ENCODE measurements at regions not wholly inside any gene's neighbourhood (a gene's known extent, or its start where the extent isn't known, plus 50 kb on each side); places are given as distances from the start of the nearest gene placed in this dataset.

GRCh38 chr14:99004112-99004511, 267.9 kb downstream of the BCL11B start:
- Histone ChIP-seq H3K27ac (no peak overlapping the region), H3K9ac (ENCODE audit: low read depth in 2 of 2, low read length in 2 of 2) (no peak overlapping the region), H3K36me3 (no peaks in the 10 kb centered on the region), H3K9me3 (no peaks in the 10 kb centered on the region), H3K27me3 (no peaks in the 10 kb centered on the region), H3K4me3 (no peak overlapping the region), H3K4me1 (no peaks in the 10 kb centered on the region)
- intact Hi-C loops (cut with DNase I), result no loop called here
- no peak for DNase-seq
- TF ChIP-seq CTCF (IDR thresholded peaks at IDR 0.05), result no peak

GRCh38 chr14:99006276-99006675, 265.7 kb downstream of the BCL11B start:
- H3K27ac ChIP-seq, result no peak overlapping the region
- no peaks in the 10 kb centered on the region for H3K4me1 ChIP-seq
- no peak overlapping the region for H3K4me3 ChIP-seq
- DNase-seq, result no peak
- no peaks in the 10 kb centered on the region for H3K27me3 ChIP-seq
- H3K9ac ChIP-seq (ENCODE audit: low read depth in 2 of 2, low read length in 2 of 2), result no peak overlapping the region
- no peak for TF ChIP-seq CTCF (IDR thresholded peaks at IDR 0.05)
- H3K9me3 ChIP-seq, result no peaks in the 10 kb centered on the region
- intact Hi-C loops (cut with DNase I), result no loop called here
- H3K36me3 ChIP-seq, result no peaks in the 10 kb centered on the region

- intact Hi-C loops (cut with DNase I), result no loop called here
Measured at GRCh38 chr14:99007795-99008194, 264.2 kb downstream of the BCL11B start.

GRCh38 chr14:99009871-99010270, 262.1 kb downstream of the BCL11B start:
- Histone ChIP-seq H3K27me3 (no peaks in the 10 kb centered on the region), H3K36me3 (no peaks in the 10 kb centered on the region), H3K4me1 (no peaks in the 10 kb centered on the region), H3K27ac (no peak overlapping the region), H3K4me3 (no peak overlapping the region), H3K9me3 (no peaks in the 10 kb centered on the region), H3K9ac (ENCODE audit: low read depth in 2 of 2, low read length in 2 of 2) (no peak overlapping the region)
- TF ChIP-seq CTCF (IDR thresholded peaks at IDR 0.05), result no peak
- intact Hi-C loops (cut with DNase I), result no loop called here
- no peak for DNase-seq

More at GRCh38 chr14:99007795-99008194, 264.2 kb downstream of the BCL11B start:
- Histone ChIP-seq H3K4me1 (no peaks in the 10 kb centered on the region), H3K9me3 (no peaks in the 10 kb centered on the region), H3K27me3 (no peaks in the 10 kb centered on the region), H3K36me3 (no peaks in the 10 kb centered on the region), H3K9ac (ENCODE audit: low read depth in 2 of 2, low read length in 2 of 2) (no peak overlapping the region), H3K4me3 (no peak overlapping the region), H3K27ac (no peak overlapping the region)
- TF ChIP-seq CTCF (IDR thresholded peaks at IDR 0.05), result no peak
- DNase-seq, result no peak

- Histone ChIP-seq H3K4me1 (no peaks in the 10 kb centered on the region), H3K27me3 (no peaks in the 10 kb centered on the region), H3K27ac (no peak overlapping the region), H3K9me3 (no peaks in the 10 kb centered on the region), H3K36me3 (no peaks in the 10 kb centered on the region), H3K4me3 (no peak overlapping the region), H3K9ac (ENCODE audit: low read depth in 2 of 2, low read length in 2 of 2) (no peak overlapping the region)
- TF ChIP-seq CTCF (IDR thresholded peaks at IDR 0.05), result no peak
- intact Hi-C loops (cut with DNase I), result no loop called here
- no peak for DNase-seq
Measured at GRCh38 chr14:99011385-99011784, 260.6 kb downstream of the BCL11B start.

- no peaks in the 10 kb centered on the region for H3K9me3 ChIP-seq
- no peaks in the 10 kb centered on the region for H3K27me3 ChIP-seq
- TF ChIP-seq CTCF (IDR thresholded peaks at IDR 0.05), result no peak
- intact Hi-C loops (cut with DNase I), result no loop called here
- no peaks in the 10 kb centered on the region for H3K36me3 ChIP-seq
- H3K4me3 ChIP-seq, result no peak overlapping the region
- DNase-seq, result no peak
- no peak overlapping the region for H3K9ac ChIP-seq (ENCODE audit: low read depth in 2 of 2, low read length in 2 of 2)
- no peaks in the 10 kb centered on the region for H3K4me1 ChIP-seq
- no peak overlapping the region for H3K27ac ChIP-seq
Measured at GRCh38 chr14:99012703-99013102, 259.3 kb downstream of the BCL11B start.

Measured in colonic mucosa (tissue), 4 donors.